ENCODE measurements at regions not wholly inside any gene's neighbourhood (a gene's known extent, or its start where the extent isn't known, plus 50 kb on each side); places are given as distances from the start of the nearest gene placed in this dataset.

DNA sequence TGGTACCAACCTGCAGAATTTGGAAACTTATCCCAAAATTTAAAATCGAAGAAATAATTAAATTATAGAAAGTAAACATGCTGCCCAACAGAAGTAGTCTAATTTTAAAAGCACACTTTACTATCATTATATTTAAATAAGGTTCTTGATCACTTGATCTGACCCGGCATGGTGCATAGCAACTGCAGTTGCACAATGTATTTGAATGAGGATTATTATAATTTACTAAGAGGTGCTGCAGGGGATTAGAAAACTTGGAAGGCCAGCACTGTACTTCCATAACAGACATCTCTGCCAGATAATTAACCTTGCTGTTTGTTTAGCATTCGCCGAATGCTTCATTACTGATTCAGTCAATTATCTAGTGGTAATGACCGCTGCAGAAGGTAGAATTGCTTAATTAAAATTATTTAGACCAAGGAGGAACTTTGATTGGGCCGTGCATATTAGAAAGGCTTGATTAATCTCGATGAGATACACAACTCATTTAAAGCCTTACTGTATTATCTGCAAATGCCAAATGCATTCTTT, 971.6 kb downstream of the ZPLD1 start:
- Mint-ChIP-seq H3K27me3 (no peaks in the 10 kb centered on the region), H3K36me3 (no peaks in the 10 kb centered on the region), H3K4me1 (no peaks in the 10 kb centered on the region), H3K27ac (no peak overlapping the region), H3K4me3 (no peak overlapping the region), H3K9me3 (no peaks in the 10 kb centered on the region)
- no peak for DNase-seq

DNA sequence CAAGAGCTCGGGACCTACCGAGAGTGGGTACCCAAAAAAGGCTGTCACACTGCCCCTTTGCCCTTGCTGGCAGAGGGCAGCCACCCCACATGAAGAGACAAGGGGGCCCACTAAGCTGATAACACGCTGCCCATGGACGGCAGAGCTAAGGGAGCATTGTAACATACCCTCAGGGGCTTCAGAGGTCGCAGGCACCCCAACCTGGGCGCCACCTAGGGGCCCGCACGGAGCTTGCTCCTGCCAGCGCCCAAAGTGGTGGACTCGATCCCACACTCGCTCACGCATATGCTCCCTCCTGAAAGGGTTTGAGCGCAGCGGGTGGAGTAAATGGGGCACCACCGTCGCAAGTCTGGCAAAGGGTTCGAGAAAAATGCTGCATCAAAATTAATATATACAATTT, 975.4 kb downstream of the ZPLD1 start:
- H3K4me3 Mint-ChIP-seq, result no peak overlapping the region

DNA sequence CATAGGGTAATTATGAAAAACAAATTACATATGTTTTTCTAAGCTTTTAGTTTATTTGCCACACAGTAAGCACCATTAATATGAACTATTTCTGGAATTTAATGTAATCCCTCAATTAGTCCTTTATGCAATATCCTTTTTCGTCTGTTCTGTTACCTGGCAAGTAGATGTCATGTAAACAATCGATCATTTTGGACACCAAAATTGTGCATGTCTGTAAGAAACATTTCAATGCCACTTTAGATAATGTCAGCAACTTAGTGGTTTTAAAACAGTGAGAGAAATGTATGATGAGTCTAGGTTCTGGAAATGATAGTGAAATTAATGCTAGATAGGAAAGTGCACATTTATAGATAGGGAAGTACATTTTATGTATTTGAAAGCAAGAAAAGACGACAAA, 986.6 kb downstream of the ZPLD1 start:
- H3K36me3 Mint-ChIP-seq, result no peaks in the 10 kb centered on the region
- no peak overlapping the region for H3K27ac Mint-ChIP-seq
- no peak overlapping the region for H3K4me3 Mint-ChIP-seq
- H3K4me1 Mint-ChIP-seq, result no peaks in the 10 kb centered on the region
- no peak for DNase-seq
- no peaks in the 10 kb centered on the region for H3K27me3 Mint-ChIP-seq
- no peaks in the 10 kb centered on the region for H3K9me3 Mint-ChIP-seq

More for the DNA sequence above, 975.4 kb downstream of the ZPLD1 start:
- no peaks in the 10 kb centered on the region for H3K36me3 Mint-ChIP-seq
- H3K4me1 Mint-ChIP-seq, result no peaks in the 10 kb centered on the region
- no peak overlapping the region for H3K27ac Mint-ChIP-seq
- no peaks in the 10 kb centered on the region for H3K27me3 Mint-ChIP-seq
- H3K9me3 Mint-ChIP-seq, result no peaks in the 10 kb centered on the region
- DNase-seq, result no peak

DNA sequence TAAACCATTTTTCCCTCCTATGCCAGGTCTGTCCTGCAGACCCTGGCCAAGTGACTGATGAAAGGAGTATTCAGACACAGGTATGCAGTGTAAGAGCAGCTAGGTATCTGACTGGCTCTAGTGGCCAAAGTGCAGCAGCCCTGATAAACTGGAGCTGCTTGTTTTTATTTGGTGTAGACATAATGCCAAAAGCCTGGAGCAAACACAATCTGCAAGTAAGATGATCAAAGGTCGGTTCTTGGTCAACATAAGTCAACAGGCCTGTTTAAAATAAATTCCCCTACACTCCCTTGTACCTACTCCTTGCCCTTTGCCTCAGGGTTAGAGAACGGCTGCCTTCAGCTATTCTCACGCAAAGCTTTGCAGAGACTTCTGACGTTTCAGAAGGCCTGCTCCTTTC, 1003.1 kb downstream of the ZPLD1 start:
- no peak overlapping the region for H3K27ac Mint-ChIP-seq
- no peak for DNase-seq
- no peaks in the 10 kb centered on the region for H3K4me1 Mint-ChIP-seq
- H3K27me3 Mint-ChIP-seq, result no peaks in the 10 kb centered on the region
- peaks cover 6% of the 10 kb centered on the region for H3K9me3 Mint-ChIP-seq
- no peaks in the 10 kb centered on the region for H3K36me3 Mint-ChIP-seq
- H3K4me3 Mint-ChIP-seq, result no peak overlapping the region

- Mint-ChIP-seq H3K4me3 (no peak overlapping the region), H3K27me3 (no peaks in the 10 kb centered on the region), H3K27ac (no peak overlapping the region), H3K36me3 (no peaks in the 10 kb centered on the region), H3K9me3 (peaks cover 6% of the 10 kb centered on the region), H3K4me1 (no peaks in the 10 kb centered on the region)
- DNase-seq, result no peak
Observed at GRCh38 chr3:103440539-103441203, 1005.9 kb downstream of the ZPLD1 start.

GRCh38 chr3:103446953-103447629, 1012.3 kb downstream of the ZPLD1 start:
- no peaks in the 10 kb centered on the region for H3K36me3 Mint-ChIP-seq
- H3K9me3 Mint-ChIP-seq, result peaks cover 5% of the 10 kb centered on the region
- no peak overlapping the region for H3K27ac Mint-ChIP-seq
- H3K27me3 Mint-ChIP-seq, result peaks cover 3% of the 10 kb centered on the region
- no peak for DNase-seq
- H3K4me1 Mint-ChIP-seq, result no peaks in the 10 kb centered on the region
- no peak overlapping the region for H3K4me3 Mint-ChIP-seq

GRCh38 chr3:103453152-103453551, 1018.3 kb downstream of the ZPLD1 start:
- H3K4me1 Mint-ChIP-seq, result no peaks in the 10 kb centered on the region
- no peak overlapping the region for H3K27ac Mint-ChIP-seq
- peaks cover 3% of the 10 kb centered on the region for H3K27me3 Mint-ChIP-seq
- no peaks in the 10 kb centered on the region for H3K36me3 Mint-ChIP-seq
- no peak for DNase-seq
- H3K9me3 Mint-ChIP-seq, result peaks cover 6% of the 10 kb centered on the region
- no peak overlapping the region for H3K4me3 Mint-ChIP-seq

GRCh38 chr3:103459815-103460214, 1025.0 kb downstream of the ZPLD1 start:
- no peaks in the 10 kb centered on the region for H3K9me3 Mint-ChIP-seq
- no peak overlapping the region for H3K27ac Mint-ChIP-seq
- DNase-seq, result no peak
- no peaks in the 10 kb centered on the region for H3K4me1 Mint-ChIP-seq
- no peaks in the 10 kb centered on the region for H3K36me3 Mint-ChIP-seq
- H3K27me3 Mint-ChIP-seq, result no peaks in the 10 kb centered on the region
- H3K4me3 Mint-ChIP-seq, result no peak overlapping the region

DNA sequence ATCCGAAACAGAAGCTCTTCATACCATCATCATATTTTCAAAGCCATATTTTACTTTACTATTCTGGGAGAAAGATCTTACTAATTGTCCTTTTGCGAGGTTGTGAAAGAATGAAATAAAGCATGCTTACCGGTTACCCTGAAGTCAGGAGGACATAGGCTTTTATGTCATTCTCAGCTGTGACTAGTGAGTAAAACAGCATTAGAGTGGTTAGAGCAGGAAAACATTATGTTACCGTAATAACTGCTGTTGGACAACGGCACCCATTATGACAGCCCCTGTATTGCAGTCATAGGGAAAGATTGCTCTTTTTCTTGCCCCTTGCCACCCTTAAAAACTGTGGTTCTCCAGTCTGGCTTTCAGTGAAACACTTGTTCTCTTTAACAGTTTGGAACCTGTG, 1035.7 kb downstream of the ZPLD1 start:
- H3K36me3 Mint-ChIP-seq, result no peaks in the 10 kb centered on the region
- no peak for DNase-seq
- no peaks in the 10 kb centered on the region for H3K27me3 Mint-ChIP-seq
- H3K27ac Mint-ChIP-seq, result no peak overlapping the region
- no peaks in the 10 kb centered on the region for H3K9me3 Mint-ChIP-seq
- no peaks in the 10 kb centered on the region for H3K4me1 Mint-ChIP-seq
- H3K4me3 Mint-ChIP-seq, result no peak overlapping the region

DNA sequence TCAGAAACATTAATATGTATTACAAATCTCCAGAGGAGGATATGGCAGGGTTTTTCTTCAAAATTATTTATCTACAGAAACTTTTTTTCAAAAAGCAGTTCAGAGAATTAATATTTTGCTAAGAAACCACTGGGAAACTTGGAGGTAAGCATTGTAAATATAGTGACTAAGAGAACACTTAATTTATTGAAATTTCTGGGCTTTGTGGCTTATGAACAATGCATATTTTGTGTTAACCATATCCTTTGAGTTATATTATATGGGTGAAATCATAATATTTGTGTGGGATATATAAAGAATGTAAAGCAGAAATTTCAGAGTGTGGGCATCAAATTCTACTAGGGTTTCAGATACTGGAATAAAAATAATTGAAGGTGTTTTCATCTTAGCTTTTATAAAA, 1059.2 kb downstream of the ZPLD1 start:
- Mint-ChIP-seq H3K36me3 (no peaks in the 10 kb centered on the region), H3K4me3 (no peak overlapping the region), H3K27ac (no peak overlapping the region), H3K4me1 (no peaks in the 10 kb centered on the region), H3K27me3 (no peaks in the 10 kb centered on the region), H3K9me3 (peaks cover 5% of the 10 kb centered on the region)
- no peak for DNase-seq

DNA sequence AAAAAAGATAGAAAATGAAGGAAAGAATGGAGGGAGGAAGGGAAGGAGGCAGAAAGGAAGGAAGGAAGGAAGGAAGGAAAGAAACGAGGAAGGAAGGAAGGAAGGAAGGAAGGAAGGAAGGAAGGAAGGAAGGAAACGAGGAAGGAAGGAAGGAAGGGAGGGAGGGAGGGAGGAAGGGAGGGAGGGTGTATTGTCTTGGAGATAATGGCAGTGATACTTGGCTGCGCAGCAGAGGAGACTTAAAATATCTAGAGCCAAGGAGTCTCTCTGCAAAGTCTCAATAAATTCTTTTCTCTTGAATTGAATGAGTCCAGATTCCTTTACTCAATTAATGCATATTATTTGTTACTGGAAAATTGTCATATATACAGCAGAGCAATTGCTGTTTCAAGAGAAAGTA, 1059.7 kb downstream of the ZPLD1 start:
- Mint-ChIP-seq H3K27me3 (no peaks in the 10 kb centered on the region), H3K9me3 (peaks cover 5% of the 10 kb centered on the region), H3K4me3 (no peak overlapping the region), H3K4me1 (no peaks in the 10 kb centered on the region), H3K36me3 (no peaks in the 10 kb centered on the region), H3K27ac (no peak overlapping the region)
- no peak for DNase-seq

GRCh38 chr3:103495186-103495585, 1060.4 kb downstream of the ZPLD1 start:
- Mint-ChIP-seq H3K4me3 (no peak overlapping the region), H3K4me1 (no peaks in the 10 kb centered on the region), H3K27me3 (no peaks in the 10 kb centered on the region), H3K9me3 (peaks cover 1% of the 10 kb centered on the region), H3K36me3 (no peaks in the 10 kb centered on the region), H3K27ac (no peak overlapping the region)
- no peak for DNase-seq

GRCh38 chr3:103499132-103499900, 1064.5 kb downstream of the ZPLD1 start:
- H3K27me3 Mint-ChIP-seq, result no peaks in the 10 kb centered on the region
- H3K9me3 Mint-ChIP-seq, result peaks cover 1% of the 10 kb centered on the region
- no peaks in the 10 kb centered on the region for H3K36me3 Mint-ChIP-seq
- H3K27ac Mint-ChIP-seq, result no peak overlapping the region
- H3K4me3 Mint-ChIP-seq, result no peak overlapping the region
- DNase-seq, result no peak
- no peaks in the 10 kb centered on the region for H3K4me1 Mint-ChIP-seq

GRCh38 chr3:103499967-103500366, 1065.2 kb downstream of the ZPLD1 start:
- Mint-ChIP-seq H3K9me3 (peaks cover 3% of the 10 kb centered on the region), H3K4me1 (no peaks in the 10 kb centered on the region), H3K36me3 (no peaks in the 10 kb centered on the region), H3K4me3 (no peak overlapping the region), H3K27ac (no peak overlapping the region), H3K27me3 (no peaks in the 10 kb centered on the region)
- DNase-seq, result no peak

GRCh38 chr3:103510760-103511159, 1075.9 kb downstream of the ZPLD1 start:
- H3K36me3 Mint-ChIP-seq, result no peaks in the 10 kb centered on the region
- H3K27me3 Mint-ChIP-seq, result no peaks in the 10 kb centered on the region
- peaks cover 6% of the 10 kb centered on the region for H3K9me3 Mint-ChIP-seq
- H3K4me3 Mint-ChIP-seq, result no peak overlapping the region
- no peaks in the 10 kb centered on the region for H3K4me1 Mint-ChIP-seq
- H3K27ac Mint-ChIP-seq, result no peak overlapping the region
- no peak for DNase-seq

Data from activated naive CD8-positive, alpha-beta T cell treated with anti-CD3 and anti-CD28 coated beads for 36 hours (primary cell).